ENCODE measurements at regions not wholly inside any gene's neighbourhood (a gene's known extent, or its start where the extent isn't known, plus 50 kb on each side); places are given as distances from the start of the nearest gene placed in this dataset.

DNA sequence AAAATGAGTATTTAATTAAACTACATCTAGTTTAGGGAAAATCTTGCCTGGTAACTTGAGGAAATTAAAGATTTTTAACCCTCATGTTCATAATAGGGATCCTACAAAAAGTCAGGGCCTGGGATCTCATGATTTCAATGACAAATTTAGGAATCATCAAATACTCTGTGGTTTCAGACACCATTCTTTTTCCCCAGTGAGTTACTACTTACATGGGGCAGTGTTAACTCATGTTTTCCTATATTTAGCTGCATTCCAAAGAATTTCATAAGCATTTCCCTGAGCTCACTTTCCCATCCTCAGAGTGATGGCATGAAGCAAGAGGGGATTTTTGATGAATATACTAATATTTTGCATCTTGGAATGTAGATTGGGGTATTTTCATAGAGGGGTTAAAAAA, 321.7 kb downstream of the CENPW start:
- TF ChIP-seq CTCF (IDR thresholded peaks at IDR 0.05; ENCODE audit: insufficient read depth, low read length, severe bottlenecking): no peak
- DNase-seq (ENCODE audit: low read depth) (peak; percentile 52), FAIRE-seq (no peak)
- Histone ChIP-seq H3K27me3 (ENCODE audit: control insufficient read depth, insufficient read depth, low read length) (no peaks in the 10 kb centered on the region), H3K4me3 (ENCODE audit: low read depth, low read length) (no peak overlapping the region), H3K36me3 (ENCODE audit: control insufficient read depth, insufficient read depth, low read length) (no peaks in the 10 kb centered on the region)

DNA sequence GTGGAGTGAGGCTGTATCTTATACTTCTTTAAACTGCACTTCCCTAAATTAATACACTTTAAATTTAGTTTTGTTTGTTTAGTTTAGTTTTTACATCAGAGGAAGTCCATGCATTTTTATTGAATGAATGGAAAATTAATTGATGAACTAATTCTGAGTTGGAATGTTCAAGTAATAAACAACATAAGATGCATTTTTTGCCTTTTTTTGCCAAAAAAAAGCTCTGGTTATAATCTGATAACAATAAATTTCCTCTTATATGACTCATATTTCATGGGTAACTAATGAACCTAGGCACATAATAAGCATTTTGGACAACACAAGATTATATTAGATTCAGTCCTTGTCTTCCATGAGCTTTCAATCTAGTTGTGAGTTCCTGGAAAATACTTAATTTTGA, 323.1 kb downstream of the CENPW start:
- Histone ChIP-seq H3K27me3 (ENCODE audit: control insufficient read depth, insufficient read depth, low read length) (no peaks in the 10 kb centered on the region), H3K4me3 (ENCODE audit: low read depth, low read length) (no peak overlapping the region), H3K36me3 (ENCODE audit: control insufficient read depth, insufficient read depth, low read length) (no peaks in the 10 kb centered on the region)
- FAIRE-seq (no peak), DNase-seq (ENCODE audit: low read depth) (no peak)
- no peak for TF ChIP-seq CTCF (IDR thresholded peaks at IDR 0.05; ENCODE audit: insufficient read depth, low read length, severe bottlenecking)

- FAIRE-seq (no peak), DNase-seq (ENCODE audit: low read depth) (no peak)
- H3K27me3 ChIP-seq (ENCODE audit: control insufficient read depth, insufficient read depth, low read length): no peaks in the 10 kb centered on the region
- TF ChIP-seq CTCF (IDR thresholded peaks at IDR 0.05; ENCODE audit: insufficient read depth, low read length, severe bottlenecking): no peak
- no peaks in the 10 kb centered on the region for H3K36me3 ChIP-seq (ENCODE audit: control insufficient read depth, insufficient read depth, low read length)
- no peak overlapping the region for H3K4me3 ChIP-seq (ENCODE audit: low read depth, low read length)
Measured at GRCh38 chr6:126664271-126664670, 324.4 kb downstream of the CENPW start.

GRCh38 chr6:126665551-126665950, 325.6 kb downstream of the CENPW start:
- TF ChIP-seq CTCF (IDR thresholded peaks at IDR 0.05; ENCODE audit: insufficient read depth, low read length, severe bottlenecking): no peak

DNA sequence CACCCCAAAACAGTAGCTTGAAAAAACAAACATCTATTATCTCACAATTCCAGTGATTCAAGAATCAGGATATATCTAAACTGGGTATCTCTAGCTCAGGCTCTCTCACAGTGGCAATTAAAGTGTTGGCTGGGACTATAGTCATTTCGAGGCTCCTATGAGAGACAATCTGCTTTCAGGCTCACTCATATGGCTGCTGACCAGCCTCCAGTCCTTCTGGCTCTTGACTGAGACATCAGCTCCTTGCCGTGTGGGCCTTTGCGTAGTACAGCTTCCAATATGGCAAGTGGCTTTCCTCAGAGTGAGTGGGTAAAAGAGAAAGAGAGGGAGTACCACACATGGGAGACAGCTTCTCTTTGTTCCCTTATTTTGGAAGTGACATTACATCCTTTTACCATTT, 327.2 kb downstream of the CENPW start:
- Histone ChIP-seq H3K4me3 (ENCODE audit: low read depth, low read length) (no peak overlapping the region), H3K27me3 (ENCODE audit: control insufficient read depth, insufficient read depth, low read length) (no peaks in the 10 kb centered on the region), H3K36me3 (ENCODE audit: control insufficient read depth, insufficient read depth, low read length) (no peaks in the 10 kb centered on the region)
- TF ChIP-seq CTCF (IDR thresholded peaks at IDR 0.05; ENCODE audit: insufficient read depth, low read length, severe bottlenecking): no peak
- DNase-seq (ENCODE audit: low read depth) (no peak), FAIRE-seq (no peak)

More at GRCh38 chr6:126665551-126665950, 325.6 kb downstream of the CENPW start:
- H3K4me3 ChIP-seq (ENCODE audit: low read depth, low read length): no peak overlapping the region
- FAIRE-seq (no peak), DNase-seq (ENCODE audit: low read depth) (no peak)
- H3K36me3 ChIP-seq (ENCODE audit: control insufficient read depth, insufficient read depth, low read length): no peaks in the 10 kb centered on the region
- H3K27me3 ChIP-seq (ENCODE audit: control insufficient read depth, insufficient read depth, low read length): no peaks in the 10 kb centered on the region

GRCh38 chr6:126667728-126668127, 327.8 kb downstream of the CENPW start:
- Histone ChIP-seq H3K27me3 (ENCODE audit: control insufficient read depth, insufficient read depth, low read length) (no peaks in the 10 kb centered on the region), H3K36me3 (ENCODE audit: control insufficient read depth, insufficient read depth, low read length) (no peaks in the 10 kb centered on the region), H3K4me3 (ENCODE audit: low read depth, low read length) (no peak overlapping the region)
- FAIRE-seq: no peak
- no peak for DNase-seq (ENCODE audit: low read depth)
- TF ChIP-seq CTCF (IDR thresholded peaks at IDR 0.05; ENCODE audit: insufficient read depth, low read length, severe bottlenecking): no peak

Data from bronchial epithelial cell (primary cell).